ENCODE measurements at regions not wholly inside any gene's neighbourhood (a gene's known extent, or its start where the extent isn't known, plus 50 kb on each side); places are given as distances from the start of the nearest gene placed in this dataset.

DNA sequence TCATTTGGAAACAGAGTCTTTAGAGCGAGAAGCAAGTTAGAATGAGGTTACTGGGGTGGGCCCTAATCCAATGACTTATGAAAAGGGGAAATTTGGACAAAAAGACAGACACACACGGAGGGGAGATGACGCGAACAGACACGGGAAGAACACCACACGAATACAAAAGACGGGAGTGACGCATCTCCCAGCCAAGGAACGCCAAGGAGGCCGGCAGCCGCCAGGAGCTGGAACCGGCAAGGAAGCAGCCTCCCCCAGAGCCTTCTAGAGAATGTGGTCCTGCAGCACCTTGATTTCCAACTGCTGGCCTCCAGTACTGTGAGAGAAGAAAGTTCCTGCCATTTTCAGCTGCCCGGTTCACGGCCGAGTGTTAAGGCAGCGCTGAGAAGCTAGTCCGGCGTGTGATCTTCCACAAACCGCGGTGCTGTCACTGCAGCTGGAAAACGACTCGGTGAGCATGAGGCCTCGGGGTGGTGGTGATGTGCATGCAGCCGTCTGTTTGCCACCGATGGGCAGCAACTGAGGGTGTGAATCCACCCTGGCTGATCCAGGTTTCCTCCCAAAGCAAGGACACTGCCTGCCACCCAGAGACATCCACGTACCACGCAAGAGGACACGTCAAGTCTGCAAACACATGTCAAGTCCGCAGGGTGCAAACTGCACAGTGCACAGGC is 124.5 kb downstream of the NCOR2 start:
- no peak for DNase-seq

DNA sequence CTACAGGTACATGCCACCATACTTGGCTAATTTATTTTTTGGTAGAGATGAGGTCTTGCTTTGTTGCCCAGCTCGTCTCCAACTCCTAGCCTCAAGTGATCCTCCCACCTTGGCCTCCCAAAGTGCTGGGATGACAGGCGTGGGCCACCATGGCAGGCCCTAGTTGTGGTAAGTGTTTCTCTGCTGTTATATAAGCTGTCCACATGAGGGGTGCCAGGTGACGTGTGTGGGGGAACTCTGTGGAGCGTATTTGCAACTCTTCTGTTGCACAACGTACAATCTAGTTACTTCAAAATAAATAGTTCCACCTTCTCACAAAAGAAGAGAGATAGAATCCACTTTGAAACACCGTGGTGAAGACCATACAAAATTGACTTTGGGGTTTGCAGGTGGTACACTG is 125.1 kb downstream of the NCOR2 start:
- no peak for DNase-seq

GRCh38 chr12:124441443-124442194 is 125.8 kb downstream of the NCOR2 start:
- DNase-seq, result no peak

GRCh38 chr12:124440841-124441381 is 126.5 kb downstream of the NCOR2 start:
- DNase-seq, result no peak

DNA sequence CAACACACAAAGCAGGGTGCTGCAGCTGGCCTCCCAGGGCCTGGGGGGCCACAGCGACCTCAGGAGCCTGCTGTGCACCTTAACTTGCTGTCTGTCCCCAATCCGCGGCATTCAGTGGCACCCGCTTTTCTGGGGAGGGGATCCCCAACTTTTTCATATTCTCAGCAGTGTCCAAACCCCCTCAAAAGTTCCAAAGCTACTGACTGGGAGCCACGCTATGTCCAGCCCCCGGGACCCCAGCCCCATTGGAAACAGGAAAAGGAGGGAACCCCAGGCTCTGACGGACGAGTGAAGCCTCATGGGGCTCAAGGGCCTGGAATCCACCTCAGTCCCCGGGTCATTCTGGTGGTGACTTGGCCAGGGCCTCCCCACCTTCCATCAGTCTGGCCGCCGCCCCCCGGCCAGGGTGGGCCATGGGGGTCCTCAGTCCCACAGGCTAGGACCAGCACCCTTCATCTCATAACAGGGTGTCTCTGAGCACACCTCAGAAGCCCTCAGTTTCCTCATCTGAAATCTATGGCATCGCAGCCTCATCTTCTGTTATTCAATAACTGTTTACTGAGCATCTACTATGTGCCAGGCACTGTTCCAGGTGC is 127.3 kb downstream of the NCOR2 start:
- no peak for DNase-seq

DNA sequence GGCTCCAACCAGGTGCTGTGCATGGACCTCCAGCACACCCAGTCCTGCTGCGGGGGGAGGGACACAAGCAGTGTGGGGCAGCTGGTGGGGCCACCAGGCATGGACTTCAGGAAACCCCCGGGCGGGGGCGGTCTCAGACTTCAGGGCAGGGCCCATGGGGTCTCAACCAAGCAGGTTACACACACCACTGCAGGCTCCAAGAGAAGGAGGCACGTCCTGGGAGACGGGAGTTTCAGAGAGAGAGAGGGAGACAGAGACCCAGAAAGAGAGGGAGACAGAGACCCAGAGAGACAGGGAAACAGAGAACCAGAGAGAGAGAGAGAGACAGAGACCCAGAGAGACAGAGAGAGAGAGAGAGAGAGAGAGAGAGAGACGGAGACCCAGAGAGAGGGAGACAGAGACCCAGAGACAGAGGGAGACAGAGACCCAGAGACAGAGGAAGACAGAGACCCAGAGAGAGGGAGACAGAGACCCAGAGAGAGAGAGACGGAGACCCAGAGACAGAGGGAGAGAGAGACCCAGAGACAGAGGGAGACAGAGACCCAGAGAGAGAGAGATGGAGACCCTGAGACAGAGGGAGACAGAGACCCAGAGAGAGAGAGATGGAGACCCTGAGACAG is 128.9 kb downstream of the NCOR2 start:
- no peak for DNase-seq

DNA sequence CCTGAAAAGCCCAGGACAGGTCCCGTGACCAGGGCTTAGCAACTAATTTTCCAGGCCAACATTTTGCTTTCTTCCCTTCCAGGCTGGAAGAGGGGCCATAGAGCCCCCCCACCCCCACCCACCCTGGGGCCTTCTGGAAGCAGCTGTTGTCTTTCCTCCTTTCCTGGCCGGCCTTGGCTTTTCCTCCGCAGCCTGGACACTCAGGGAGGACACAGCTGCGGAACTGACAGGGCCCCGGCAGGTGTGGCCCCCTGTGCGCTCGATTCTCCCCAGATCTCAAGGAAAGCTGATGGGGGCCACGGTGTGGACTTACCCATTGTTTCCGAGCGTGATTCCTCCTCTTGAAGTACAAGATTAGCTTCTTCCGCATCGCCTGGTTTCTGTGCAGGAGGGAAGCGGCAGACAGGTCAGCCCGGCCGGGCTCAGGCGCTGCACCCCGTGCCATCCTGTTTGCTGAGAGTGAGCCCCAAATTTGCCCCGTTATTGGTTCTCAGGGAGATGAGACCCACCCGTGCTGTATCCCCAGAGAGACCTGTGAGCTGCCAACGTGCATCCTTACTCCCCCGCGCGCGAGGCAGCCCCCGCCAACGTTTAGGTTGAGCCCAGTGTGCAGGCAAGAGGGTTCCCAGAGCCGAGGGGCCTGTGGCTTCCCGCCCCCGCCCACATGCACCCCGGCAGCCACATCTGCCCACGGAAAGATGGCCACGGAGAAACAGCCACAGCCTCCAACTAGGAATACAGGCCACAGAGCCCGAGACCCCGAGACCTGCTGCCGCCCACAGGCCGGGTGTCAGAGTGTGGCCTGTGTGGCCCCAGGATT is 129.6 kb downstream of the NCOR2 start:
- DNase-seq, result no peak

GRCh38 chr12:124437121-124437520 is 130.3 kb downstream of the NCOR2 start:
- no peak for DNase-seq

GRCh38 chr12:124436366-124436765 is 131.0 kb downstream of the NCOR2 start:
- DNase-seq, result no peak

DNA sequence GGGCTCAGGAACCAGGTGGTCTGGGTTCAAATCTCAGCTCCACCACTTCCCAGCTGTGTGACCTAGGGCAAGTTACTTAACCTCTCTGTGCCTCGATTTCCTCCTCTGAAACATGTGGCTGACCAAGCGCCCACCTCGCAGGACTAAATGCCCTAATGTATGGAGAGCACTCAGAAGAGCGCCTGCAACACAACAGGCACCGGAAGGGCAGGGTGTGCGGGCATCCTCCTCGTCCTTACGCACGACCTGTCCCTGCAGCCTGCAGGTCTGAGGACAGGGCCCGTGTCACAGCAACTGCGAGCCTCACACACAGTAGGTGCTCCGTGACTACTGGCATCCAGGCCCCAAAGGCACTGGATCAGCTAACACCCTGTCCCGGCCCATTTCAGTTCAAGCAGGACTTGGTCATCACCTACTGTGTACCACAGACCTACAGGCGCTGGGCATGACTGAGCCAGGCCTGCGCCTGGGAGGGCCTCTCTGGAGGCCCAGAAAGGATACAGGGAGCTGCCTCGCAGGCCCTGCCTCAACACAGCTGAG is 131.5 kb downstream of the NCOR2 start:
- DNase-seq, result no peak

GRCh38 chr12:124434951-124435805 is 132.2 kb downstream of the NCOR2 start:
- no peak for DNase-seq

- DNase-seq, result no peak
These were observed 133.1 kb downstream of the NCOR2 start for GRCh38 chr12:124434354-124434753.

DNA sequence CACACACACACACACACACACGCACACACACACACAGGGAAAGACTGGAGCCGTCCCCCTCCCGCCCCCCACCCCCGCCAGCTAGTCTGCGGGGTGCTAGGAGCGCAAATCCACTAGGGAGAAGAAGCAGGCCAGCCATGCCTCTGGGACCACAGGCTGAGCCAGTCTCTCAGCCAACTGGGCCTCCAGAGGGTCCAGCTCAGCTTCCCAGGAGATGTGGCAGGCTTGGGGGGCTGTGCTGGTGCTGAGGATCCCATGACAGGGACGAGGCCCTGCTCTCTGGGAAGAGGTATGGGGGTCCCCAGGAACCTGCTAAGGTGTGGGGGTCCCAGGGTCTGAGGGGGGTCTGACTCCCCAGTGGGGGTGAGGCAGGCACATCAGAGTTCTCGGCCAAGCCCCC is 133.5 kb downstream of the NCOR2 start:
- no peak for DNase-seq

DNA sequence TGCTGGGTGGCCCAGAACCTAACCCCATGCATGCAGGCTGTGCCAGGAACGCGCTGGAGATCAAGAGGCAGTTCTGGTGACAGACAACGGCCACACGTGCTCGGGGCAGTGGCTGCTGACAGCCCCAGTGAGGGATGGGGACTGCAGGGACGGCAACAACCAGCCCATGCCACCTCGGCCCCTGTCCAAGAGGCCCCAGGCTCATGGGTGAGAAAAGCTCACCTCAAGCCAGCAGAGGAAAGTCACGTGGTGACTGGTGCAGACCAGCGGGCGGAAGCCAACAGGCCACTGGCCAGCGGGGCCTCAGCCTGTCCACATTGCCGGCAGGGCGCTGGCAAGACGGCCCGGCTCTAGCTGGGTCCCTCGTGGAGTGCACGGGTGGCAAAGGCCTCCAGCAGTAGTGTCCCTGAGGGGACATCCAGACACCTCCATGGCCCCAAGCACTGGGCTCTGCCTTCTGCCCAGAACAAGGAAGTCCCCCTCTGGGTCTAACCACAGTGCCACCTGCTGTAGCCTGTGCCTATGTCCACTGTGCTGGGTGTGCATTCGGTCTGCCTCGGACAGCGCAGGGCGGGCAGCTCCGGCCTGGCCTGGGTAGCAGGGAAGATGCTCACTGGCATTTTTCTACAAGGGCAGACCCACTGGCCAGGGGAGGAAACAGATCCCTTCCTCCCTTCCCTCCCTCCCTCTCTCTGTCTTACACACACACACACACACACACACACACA is 134.1 kb downstream of the NCOR2 start:
- DNase-seq, result no peak

DNA sequence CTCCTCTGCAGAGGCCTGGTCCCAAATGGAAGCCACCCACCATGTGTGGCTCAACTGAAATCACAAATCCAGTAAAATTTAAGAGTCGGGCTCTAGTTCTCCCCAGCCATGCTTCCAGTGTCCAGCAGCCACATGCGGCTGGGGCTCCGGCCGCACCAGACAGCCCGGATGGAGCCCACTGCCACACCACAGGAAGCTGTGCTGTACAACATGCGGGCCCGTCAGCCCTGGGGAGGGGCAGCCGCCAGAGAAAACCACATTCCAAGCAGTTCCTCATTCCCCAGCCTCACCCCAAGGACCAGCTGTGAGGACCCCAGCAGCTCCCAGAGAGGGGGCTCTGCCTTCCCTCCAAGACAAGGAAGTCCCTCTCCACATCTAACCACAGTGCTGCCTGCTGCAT is 135.0 kb downstream of the NCOR2 start:
- no peak for DNase-seq

DNA sequence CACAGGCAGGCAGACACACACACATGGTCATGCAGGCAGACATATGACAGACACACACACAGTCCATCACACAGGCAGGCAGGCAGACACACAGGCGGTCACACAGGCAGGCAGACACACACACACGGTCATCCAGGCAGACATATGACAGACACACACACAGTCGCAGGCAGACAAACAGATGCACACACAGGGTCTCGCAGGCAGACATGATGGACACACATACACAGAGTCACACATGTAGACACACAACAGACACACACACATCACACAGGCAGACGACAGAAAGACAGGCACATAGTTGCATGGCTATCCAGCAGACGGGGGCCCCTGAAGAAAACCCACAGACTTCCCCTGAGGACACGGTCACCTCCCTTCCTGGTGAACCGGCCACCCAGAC is 135.4 kb downstream of the NCOR2 start:
- no peak for DNase-seq

GRCh38 chr12:124430491-124430890 is 135.6 kb downstream of the RFLNA start:
- DNase-seq, result no peak

- DNase-seq, result no peak
These were observed 134.6 kb downstream of the RFLNA start for GRCh38 chr12:124429535-124429934.

DNA sequence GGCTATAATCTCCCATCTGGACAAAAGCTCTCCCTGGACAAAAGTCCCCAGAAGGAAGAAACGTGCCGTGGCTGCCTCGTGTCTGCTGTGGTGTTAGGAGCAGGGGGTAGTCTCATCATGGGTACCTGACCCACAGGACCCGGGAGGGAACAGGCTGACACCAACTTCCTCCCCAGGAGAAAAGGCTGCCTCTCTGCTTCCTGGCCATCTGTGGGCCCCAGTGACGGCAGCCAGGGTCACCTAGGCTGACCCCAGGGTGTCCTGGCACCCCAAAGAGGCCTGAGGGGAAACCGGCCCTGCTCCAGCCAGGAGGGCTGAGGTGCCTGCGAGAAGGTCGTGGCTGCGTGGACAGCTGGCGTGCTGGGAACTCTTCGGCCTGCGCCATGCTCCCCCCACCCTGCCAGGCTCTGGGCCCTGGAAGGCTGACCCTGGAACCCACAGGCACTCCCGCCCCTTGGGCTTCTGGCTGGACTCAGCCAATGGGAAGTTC is 133.9 kb downstream of the RFLNA start:
- DNase-seq, result no peak

Measured in left kidney (tissue), 1 donor.